ENCODE measurements at regions not wholly inside any gene's neighbourhood (a gene's known extent, or its start where the extent isn't known, plus 50 kb on each side); places are given as distances from the start of the nearest gene placed in this dataset.

GRCh38 chr2:215849771-215850170, 163.6 kb downstream of the MREG start:
- DNase-seq (no peak), ATAC-seq (no peak)
- Histone ChIP-seq H3F3A (ENCODE audit: low read length, unreplicated experiment) (no peaks in the 10 kb centered on the region), H3K4me1 (ENCODE audit: insufficient read depth, low read length) (peaks cover 13% of the 10 kb centered on the region), H4K20me1 (ENCODE audit: low read length) (no peaks in the 10 kb centered on the region), H3K4me2 (ENCODE audit: low read length) (no peak overlapping the region), H2AFZ (ENCODE audit: low read length) (no peak overlapping the region), H3K79me2 (ENCODE audit: low read length) (no peaks in the 10 kb centered on the region), H3K36me3 (ENCODE audit: low read depth, low read length) (no peaks in the 10 kb centered on the region), H3K9me2 (replicated peaks; ENCODE audit: low read length) (no peaks in the 10 kb centered on the region), H3K27me3 (ENCODE audit: low read length) (no peaks in the 10 kb centered on the region), H3K4me3 (ENCODE audit: low read length) (no peak overlapping the region), H3K9me3 (ENCODE audit: low read length) (no peaks in the 10 kb centered on the region), H3K9ac (ENCODE audit: low read length) (no peak overlapping the region), H3K27ac (ENCODE audit: low read length) (no peak overlapping the region)
- TF ChIP-seq EZH2phosphoT487 (IDR thresholded peaks at IDR 0.05; ENCODE audit: borderline replicate concordance, low read length) = no peak
- TF ChIP-seq, protein P1, sequence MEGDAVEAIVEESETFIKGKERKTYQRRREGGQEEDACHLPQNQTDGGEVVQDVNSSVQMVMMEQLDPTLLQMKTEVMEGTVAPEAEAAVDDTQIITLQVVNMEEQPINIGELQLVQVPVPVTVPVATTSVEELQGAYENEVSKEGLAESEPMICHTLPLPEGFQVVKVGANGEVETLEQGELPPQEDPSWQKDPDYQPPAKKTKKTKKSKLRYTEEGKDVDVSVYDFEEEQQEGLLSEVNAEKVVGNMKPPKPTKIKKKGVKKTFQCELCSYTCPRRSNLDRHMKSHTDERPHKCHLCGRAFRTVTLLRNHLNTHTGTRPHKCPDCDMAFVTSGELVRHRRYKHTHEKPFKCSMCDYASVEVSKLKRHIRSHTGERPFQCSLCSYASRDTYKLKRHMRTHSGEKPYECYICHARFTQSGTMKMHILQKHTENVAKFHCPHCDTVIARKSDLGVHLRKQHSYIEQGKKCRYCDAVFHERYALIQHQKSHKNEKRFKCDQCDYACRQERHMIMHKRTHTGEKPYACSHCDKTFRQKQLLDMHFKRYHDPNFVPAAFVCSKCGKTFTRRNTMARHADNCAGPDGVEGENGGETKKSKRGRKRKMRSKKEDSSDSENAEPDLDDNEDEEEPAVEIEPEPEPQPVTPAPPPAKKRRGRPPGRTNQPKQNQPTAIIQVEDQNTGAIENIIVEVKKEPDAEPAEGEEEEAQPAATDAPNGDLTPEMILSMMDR (conservative IDR thresholded peaks at IDR 0.05; ENCODE audit: low read depth, low read length) = no peak
- no peak for TF ChIP-seq EZH2 (IDR thresholded peaks at IDR 0.05; ENCODE audit: low read length, unreplicated experiment)
- no TSS peak for BruUV-seq (replicated peaks)
- ChIA-PET POLR2A (ENCODE audit: unreplicated experiment) (no interaction called here), CTCF (no interaction called here)
- intact Hi-C loops (cut with micrococcal nuclease) = no loop called here

DNA sequence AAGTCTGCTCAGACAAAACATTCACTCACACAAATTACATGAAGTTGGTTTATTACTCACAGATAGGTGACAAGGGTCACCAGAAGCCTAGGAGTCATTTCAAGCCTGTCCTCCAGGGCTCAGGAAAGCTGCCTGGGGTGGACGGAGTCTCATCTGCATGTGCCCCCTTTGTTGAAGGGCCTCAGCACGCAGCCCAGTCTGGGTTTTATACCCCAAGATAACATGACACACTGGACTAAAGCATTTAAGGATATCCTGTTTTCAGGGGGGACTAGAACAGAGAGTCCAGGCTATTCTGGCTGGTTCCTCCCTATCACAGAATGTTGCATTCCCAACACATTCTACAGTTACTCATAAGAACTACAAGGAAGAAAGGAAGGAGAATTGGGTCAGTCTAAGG, 164.7 kb downstream of the MREG start:
- intact Hi-C loops (cut with micrococcal nuclease) = no loop called here
- no peaks in the 10 kb centered on the region for H3K9me3 ChIP-seq (ENCODE audit: low read length)
- no peak overlapping the region for H3K4me2 ChIP-seq (ENCODE audit: low read length)
- no peak overlapping the region for H3K27ac ChIP-seq (ENCODE audit: low read length)
- peaks cover 21% of the 10 kb centered on the region for H3K4me1 ChIP-seq (ENCODE audit: insufficient read depth, low read length)
- H3K36me3 ChIP-seq (ENCODE audit: low read depth, low read length) = no peaks in the 10 kb centered on the region
- ChIA-PET CTCF (no interaction called here), POLR2A (ENCODE audit: unreplicated experiment) (no interaction called here)
- no peak overlapping the region for H3K4me3 ChIP-seq (ENCODE audit: low read length)
- H3K79me2 ChIP-seq (ENCODE audit: low read length) = no peaks in the 10 kb centered on the region
- no TSS peak for BruUV-seq (replicated peaks)
- H3F3A ChIP-seq (ENCODE audit: low read length, unreplicated experiment) = no peaks in the 10 kb centered on the region
- H3K9me2 ChIP-seq (replicated peaks; ENCODE audit: low read length) = no peaks in the 10 kb centered on the region
- H2AFZ ChIP-seq (ENCODE audit: low read length) = no peak overlapping the region
- no peak for DNase-seq
- H3K27me3 ChIP-seq (ENCODE audit: low read length) = no peaks in the 10 kb centered on the region
- no peak overlapping the region for H3K9ac ChIP-seq (ENCODE audit: low read length)
- no peak for TF ChIP-seq EZH2phosphoT487 (IDR thresholded peaks at IDR 0.05; ENCODE audit: borderline replicate concordance, low read length)
- TF ChIP-seq, protein P1 (conservative IDR thresholded peaks at IDR 0.05; ENCODE audit: low read depth, low read length) = no peak
- TF ChIP-seq EZH2 (IDR thresholded peaks at IDR 0.05; ENCODE audit: low read length, unreplicated experiment) = no peak
- no peak for ATAC-seq
- no peaks in the 10 kb centered on the region for H4K20me1 ChIP-seq (ENCODE audit: low read length)

DNA sequence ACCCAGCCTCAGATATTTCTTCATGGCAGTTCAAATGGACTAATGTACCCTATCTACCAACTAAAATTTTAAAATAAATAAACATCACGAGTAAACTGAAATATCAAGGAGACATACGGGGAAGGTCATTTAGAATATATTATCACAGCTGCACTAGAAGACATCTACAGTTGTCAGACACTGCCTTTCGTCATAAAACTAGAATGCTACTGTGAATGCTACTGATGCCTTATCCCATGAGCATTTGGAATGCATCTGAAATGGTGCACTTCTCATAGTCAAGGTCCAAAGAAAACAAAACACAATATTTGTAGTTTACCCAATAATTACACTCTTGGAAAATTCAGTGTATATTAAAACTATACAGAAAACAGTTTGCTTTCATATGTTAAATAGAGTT, 165.2 kb downstream of the MREG start:
- no peaks in the 10 kb centered on the region for H4K20me1 ChIP-seq (ENCODE audit: low read length)

More for the DNA sequence above, 165.2 kb downstream of the MREG start:
- no peak overlapping the region for H3K4me2 ChIP-seq (ENCODE audit: low read length)
- BruUV-seq (replicated peaks) = no TSS peak
- no peaks in the 10 kb centered on the region for H3K9me2 ChIP-seq (replicated peaks; ENCODE audit: low read length)
- H2AFZ ChIP-seq (ENCODE audit: low read length) = no peak overlapping the region
- no peaks in the 10 kb centered on the region for H3F3A ChIP-seq (ENCODE audit: low read length, unreplicated experiment)
- H3K27me3 ChIP-seq (ENCODE audit: low read length) = no peaks in the 10 kb centered on the region
- H3K9ac ChIP-seq (ENCODE audit: low read length) = no peak overlapping the region
- ChIA-PET POLR2A (ENCODE audit: unreplicated experiment) (no interaction called here), CTCF (no interaction called here)
- peaks cover 26% of the 10 kb centered on the region for H3K4me1 ChIP-seq (ENCODE audit: insufficient read depth, low read length)
- H3K9me3 ChIP-seq (ENCODE audit: low read length) = no peaks in the 10 kb centered on the region
- intact Hi-C loops (cut with micrococcal nuclease) = no loop called here
- no peak for TF ChIP-seq EZH2phosphoT487 (IDR thresholded peaks at IDR 0.05; ENCODE audit: borderline replicate concordance, low read length)
- no peak for TF ChIP-seq EZH2 (IDR thresholded peaks at IDR 0.05; ENCODE audit: low read length, unreplicated experiment)
- TF ChIP-seq, protein P1 (conservative IDR thresholded peaks at IDR 0.05; ENCODE audit: low read depth, low read length) = no peak
- H3K27ac ChIP-seq (ENCODE audit: low read length) = no peak overlapping the region
- no peak overlapping the region for H3K4me3 ChIP-seq (ENCODE audit: low read length)
- DNase-seq (no peak), ATAC-seq (no peak)
- no peaks in the 10 kb centered on the region for H3K36me3 ChIP-seq (ENCODE audit: low read depth, low read length)
- no peaks in the 10 kb centered on the region for H3K79me2 ChIP-seq (ENCODE audit: low read length)
